GM21423 (cell line): ENCODE measurements at regions not wholly inside any gene's neighbourhood (a gene's known extent, or its start where the extent isn't known, plus 50 kb on each side); places are given as distances from the start of the nearest gene placed in this dataset.

Source experiments
- ATAC-seq: cut with Tn5 transposase; IDR thresholded peaks from one replicate; pipeline ENCODE4 v1.9.1; 2021; ENCODE audit warnings: mild to moderate bottlenecking, moderate library complexity; ENCODE audit not compliant: unreplicated experiment

DNA sequence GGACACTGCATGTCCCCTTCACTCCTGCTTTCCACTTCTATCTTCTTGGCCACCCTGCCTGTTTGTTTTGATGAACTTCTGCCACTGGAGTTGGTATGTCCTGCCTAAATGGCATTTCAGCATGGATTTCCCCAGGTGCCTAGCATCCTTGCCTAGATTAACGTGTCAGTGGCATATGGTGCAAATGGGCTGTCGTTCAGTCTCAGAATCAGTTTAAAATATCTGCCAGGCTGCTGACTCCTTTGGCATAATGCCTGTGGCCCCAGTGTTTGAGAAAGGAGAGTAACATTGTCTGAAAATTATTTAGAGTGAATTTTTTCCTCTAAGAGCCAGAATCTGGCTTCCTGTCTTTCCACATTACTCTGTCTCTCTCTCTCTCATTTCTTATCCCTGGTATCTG lies 64.9 kb upstream of the BARHL2 start:
- ATAC-seq: no peak

DNA sequence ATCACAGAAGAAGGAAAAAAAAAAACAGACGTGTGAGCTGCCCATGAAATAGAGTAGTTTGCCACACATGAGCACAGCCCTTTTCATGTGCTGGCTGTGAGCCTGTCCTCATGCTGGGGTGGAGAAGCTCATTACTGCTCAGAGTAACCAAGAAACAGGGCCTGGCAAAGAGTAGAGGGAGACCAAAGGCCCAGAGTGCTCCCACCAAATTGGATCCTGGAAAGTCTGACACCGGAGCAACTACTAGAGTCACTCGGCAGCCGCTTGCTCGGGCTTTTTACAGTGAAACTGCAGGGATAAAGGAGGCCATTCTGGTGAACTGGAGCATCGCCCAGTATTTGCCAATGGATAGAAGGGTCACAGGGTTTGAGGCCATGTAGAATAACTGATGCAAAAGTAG lies 64.4 kb upstream of the BARHL2 start:
- no peak for ATAC-seq

DNA sequence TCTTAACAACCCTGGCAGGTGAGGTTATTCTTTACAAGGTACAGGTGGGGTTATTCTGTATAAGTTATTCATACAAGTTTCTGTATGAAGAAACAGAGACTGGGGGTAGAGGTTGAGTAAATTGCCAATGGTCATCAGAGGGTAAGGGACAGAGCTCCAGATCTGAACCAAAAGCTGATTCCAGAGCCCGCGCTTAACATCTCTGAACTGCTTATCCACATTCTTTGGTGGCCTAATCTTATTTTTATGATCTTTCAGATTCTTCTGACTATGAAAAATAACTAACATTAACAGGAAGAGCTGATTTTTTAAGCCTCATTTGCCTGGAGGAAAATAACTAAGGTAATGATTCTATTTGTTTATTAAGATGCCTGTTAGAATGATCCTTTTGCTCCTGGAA lies 63.9 kb upstream of the BARHL2 start:
- ATAC-seq: no peak

DNA sequence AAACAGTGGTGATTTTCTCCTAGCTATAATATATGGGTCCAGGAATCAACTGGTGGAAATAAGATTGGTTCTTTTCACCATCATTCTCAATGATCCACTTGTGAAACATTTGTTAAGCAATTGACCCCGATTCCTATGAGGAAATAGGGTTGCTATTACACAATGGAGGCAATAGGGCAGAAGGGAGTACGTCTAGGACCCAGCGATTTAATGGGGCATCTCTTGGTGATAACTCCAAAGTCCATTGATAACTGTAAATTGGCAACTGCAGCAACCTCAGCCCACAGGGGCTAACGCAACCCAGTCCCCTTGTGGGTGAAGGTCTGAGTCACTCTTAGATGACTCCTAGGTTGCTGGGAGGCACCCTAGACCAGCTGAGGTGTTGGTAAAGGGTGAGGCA lies 62.5 kb upstream of the BARHL2 start:
- no peak for ATAC-seq

DNA sequence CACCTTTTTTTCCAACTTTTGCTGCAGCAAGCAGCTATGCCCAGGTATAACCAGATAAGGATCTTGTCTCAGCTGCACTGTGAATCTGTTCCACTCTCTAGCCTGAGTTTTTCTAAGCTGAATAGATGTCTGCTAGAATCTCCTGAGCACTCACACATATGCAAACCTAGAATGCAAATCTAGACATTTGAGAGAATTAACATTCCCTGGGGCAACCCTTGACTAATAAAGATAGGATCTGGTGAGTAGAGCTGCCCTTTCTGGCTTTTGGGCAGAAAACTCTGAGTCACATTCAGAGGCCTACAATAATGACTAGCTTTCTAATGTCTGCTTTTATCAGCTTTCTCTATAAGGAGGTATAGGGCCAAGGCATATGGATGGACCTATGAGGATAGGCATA lies 61.4 kb upstream of the BARHL2 start:
- no peak for ATAC-seq

DNA sequence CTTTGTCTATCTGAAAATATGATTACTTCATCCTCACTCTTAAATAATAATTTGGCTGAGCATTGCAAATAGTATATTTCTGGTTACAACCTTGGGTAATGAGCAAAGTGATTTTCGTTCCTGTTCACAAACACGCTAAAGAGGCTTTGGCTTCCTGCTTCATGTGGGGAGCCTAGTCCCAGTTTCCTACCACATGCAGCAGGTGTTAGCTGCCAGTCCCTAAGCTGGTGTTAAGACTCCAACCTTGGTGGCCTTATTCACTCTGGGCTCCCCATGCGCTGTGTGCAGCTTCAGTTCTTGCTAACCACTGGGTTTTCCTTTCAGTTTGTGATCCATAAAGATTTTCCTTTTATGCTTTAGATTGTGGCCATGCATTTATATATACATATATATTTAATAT lies 56.7 kb upstream of the BARHL2 start:
- ATAC-seq: no peak

DNA sequence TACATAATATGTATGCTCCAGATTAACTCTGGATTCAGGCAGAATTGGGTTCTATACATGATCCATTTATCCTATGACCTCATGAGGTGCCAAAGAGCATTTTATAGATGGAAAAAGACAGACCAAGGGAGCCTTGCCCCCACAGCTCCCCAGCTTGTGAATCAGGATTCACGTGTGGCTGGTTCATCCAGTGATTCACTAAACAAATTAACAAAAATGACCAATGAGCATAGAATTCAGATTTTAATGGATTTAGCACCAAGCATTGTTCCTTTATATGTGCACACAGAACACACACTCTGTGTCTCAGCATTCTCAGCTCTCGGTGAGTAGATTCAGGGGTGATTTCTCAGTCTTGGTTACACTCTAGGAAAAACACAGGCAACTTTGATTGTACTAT lies 51.7 kb upstream of the BARHL2 start:
- ATAC-seq: no peak

DNA sequence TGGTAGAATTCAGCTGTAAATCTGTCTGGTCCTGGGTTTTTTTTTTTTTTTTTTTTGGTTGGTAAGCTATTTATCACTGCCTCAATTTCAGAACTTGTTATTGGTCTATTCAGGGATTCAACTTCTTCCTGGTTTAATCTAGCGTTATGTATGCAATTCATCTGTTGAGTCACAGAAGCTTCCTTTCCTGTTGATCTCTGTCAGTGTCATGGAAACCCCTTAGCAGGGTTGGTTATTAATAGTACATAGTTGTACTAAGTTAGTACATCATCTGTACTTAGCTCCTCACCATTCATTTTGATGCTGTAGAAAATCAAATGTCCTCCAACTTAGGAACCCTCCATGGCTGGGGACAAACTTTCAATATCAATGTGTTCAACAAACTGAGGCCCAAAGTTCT lies 51.0 kb upstream of the BARHL2 start:
- no peak for ATAC-seq
